HG03521 (cell line): ENCODE measurements at regions not wholly inside any gene's neighbourhood (a gene's known extent, or its start where the extent isn't known, plus 50 kb on each side); places are given as distances from the start of the nearest gene placed in this dataset.
"Not testable (repeated sequence)": the region's sequence is repeated elsewhere in the genome, so short reads cannot be mapped to it uniquely, and the experiment has no call there.

ENCODE experiments used
- ATAC-seq: cut with Tn5 transposase; IDR thresholded peaks from one replicate; pipeline ENCODE4 v1.9.1; 2021; ENCODE audit warnings: mild to moderate bottlenecking, moderate library complexity; ENCODE audit not compliant: unreplicated experiment

- no peak for ATAC-seq
These were observed 191.3 kb upstream of the NREP start for GRCh38 chr5:111948092-111948841.

DNA sequence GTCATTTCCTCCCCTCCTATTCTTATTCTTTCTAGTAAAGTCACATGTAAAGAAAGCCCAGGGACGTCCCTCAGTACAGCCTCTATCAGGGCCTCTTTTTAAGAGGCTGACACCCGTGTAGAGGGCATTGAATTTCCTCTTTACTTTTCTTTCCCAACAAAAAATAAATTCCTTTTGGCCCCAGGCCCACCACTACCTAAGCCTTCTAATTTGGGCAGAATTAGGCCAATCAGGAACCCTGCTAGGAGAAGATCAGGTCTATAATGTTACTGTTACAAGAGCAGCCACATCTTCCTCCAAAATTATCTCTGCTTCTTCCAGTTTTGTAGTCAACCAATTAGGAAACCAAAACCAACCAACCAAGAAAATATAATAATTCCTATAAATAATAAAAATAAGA lies 189.6 kb upstream of the NREP start:
- no peak for ATAC-seq

GRCh38 chr5:111945535-111945934 lies 188.5 kb upstream of the NREP start:
- ATAC-seq, result no peak

DNA sequence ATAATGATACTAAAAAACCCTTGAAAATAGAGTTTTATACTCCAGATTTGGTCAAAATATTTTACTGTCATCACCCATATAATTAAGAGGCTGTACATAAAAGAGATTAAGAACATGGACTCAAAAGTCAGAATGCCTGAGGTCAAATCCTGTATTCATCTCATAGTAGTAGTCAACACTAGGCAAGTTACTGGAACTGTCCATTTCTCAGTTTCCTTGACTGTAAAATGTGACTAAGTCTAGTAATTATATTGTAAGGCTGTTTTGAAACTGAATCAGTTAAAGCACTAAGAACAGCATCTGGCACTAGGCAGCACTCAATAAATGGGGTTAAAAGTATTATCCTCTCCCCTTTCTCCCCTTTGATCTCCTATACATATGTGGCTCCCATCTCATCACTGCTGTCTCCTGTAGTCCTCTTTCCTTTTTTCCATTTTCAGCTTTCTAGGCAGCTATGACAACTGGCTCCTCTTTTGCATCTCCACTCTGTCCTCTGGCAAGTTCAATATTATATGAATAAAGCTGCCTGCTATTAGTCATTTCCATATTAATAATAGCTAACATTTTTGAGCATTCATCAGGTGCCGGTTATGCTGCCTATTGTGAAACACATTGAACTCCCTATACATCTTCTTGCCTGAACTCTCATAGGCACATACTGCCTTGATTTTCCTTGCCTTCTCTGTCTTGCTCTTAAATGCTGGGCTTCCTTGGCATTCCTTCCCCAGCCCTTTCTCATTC lies 185.8 kb upstream of the NREP start:
- ATAC-seq, result no peak

DNA sequence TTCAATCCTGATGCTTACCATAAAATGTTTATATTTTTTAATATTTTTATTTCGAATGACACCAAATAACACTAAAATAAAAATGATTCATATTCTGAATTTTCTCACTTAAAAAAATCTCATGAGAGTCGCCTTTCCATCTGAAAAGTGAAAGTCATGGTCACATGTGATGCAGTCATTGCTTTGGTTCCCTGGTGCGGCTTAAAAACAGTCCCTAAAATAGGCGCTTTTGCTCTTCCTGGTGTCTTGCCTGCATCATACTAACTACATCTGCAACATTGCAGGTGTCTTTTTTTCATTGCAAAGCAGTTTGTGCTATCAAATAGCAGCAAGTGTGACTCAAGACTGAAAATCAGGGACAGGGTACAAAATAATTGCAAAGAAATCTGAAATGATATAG lies 185.2 kb upstream of the NREP start:
- no peak for ATAC-seq

- no peak for ATAC-seq
These were observed 180.1 kb upstream of the NREP start for GRCh38 chr5:111937094-111937493.

GRCh38 chr5:111935835-111936234 lies 178.8 kb upstream of the NREP start:
- ATAC-seq, result no peak

GRCh38 chr5:111935009-111935408 lies 178.0 kb upstream of the NREP start:
- ATAC-seq, result no peak

DNA sequence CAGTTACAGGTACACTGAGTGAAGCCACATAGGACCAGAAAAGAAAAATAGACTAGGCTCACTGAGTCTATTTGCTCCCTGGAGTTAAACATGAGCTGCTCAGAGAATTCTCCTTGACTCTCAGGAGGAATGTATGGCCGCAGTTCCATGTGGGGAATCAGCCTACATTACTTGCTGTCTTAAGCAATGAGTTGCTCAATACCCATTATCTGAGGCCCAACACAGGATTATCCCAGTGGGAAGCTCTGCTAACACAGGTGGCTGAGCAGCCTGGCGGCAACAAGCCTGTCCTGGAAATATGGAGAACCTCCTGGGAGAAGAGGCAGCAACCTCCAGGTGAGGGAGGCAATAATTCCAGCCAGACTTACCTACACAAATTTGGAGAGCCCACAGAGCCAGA lies 177.5 kb upstream of the NREP start:
- no peak for ATAC-seq

- ATAC-seq, result no peak
These were observed 176.1 kb upstream of the NREP start for GRCh38 chr5:111933086-111933485.

GRCh38 chr5:111932628-111933027 lies 175.6 kb upstream of the NREP start:
- no peak for ATAC-seq

DNA sequence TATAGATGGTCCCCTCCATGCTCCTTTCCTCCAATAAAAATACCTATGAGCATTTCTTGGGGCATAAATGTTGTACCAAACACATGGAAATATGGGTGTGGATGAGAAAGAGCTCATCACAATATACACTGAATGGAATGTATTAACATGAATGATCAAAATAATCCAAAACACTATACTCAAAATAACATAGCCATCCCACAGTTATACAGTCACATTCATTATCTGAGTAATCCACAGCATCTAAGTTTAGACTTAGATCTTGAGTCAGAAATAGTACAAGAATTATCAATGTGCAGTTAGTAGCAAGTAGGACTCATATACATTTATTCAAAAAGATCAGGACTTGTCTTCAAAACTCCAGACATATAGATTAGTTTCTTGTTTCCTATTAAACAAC lies 175.2 kb upstream of the NREP start:
- no peak for ATAC-seq

- ATAC-seq, result no peak
These were observed 174.7 kb upstream of the NREP start for GRCh38 chr5:111931655-111932054.

DNA sequence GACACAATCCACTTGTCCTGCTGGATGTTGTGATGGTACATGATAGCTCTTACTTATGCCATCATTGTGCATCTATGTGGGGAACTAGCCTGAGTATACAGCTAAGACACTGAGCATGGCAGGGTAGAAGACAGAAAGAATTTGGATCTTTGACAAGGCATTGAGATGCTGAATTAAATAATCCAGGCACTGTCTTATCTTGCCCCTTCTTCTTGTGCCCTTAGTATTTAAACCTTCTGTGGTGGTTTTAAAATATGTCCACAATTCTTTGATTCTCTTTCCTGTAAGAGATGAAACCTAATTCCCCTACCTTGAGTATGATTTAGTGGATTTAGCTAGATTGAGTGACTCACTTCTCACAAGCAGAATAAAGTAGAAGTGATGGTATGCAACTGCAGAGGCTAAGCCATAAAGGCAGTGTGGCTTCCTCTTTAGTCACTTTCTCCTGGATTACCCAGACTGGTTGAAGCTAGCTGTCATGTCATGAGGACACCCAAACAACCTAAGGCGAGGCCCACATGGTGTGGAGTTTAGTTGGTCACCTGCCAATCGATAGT lies 174.0 kb upstream of the NREP start:
- no peak for ATAC-seq

- ATAC-seq, result no peak
These were observed 173.5 kb upstream of the NREP start for GRCh38 chr5:111930449-111930848.

DNA sequence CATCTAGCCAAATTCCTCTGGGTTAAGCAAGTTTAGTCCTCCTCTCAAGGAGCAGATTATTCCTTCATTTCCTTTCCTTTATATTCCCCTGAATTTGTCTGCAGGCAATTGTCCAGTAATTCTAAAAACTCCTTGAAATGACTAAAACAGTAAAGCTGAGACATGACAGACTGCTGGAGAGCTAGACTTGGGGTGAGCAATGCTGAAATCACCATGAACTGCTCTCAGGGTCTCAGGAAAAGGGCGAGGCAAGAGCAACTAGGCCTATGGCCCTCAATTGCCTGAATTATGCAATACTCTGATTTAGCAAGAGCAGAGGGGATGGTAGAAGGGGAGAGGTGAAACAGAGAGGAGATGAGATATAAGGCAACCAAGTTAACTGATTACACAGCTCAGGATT lies 172.9 kb upstream of the NREP start:
- no peak for ATAC-seq

DNA sequence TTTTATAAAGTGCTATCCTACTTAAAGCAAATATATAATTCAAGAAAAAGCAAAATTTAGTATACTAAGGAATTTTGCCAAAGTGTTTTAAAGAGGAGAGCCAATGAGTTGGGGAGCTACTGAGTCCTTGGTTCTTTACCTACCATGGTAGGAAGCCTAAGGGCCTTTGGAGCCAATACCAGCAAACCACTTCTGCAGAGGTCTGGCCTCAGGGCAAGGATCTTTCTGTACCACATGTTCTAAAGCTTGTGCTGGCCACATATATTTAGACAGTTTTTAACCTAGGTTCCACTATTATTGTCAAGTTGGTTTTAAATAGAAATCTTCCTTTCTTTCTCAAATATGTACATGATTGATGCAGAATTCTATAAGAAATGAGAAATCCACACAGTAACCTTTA lies 172.3 kb upstream of the NREP start:
- ATAC-seq, result no peak

DNA sequence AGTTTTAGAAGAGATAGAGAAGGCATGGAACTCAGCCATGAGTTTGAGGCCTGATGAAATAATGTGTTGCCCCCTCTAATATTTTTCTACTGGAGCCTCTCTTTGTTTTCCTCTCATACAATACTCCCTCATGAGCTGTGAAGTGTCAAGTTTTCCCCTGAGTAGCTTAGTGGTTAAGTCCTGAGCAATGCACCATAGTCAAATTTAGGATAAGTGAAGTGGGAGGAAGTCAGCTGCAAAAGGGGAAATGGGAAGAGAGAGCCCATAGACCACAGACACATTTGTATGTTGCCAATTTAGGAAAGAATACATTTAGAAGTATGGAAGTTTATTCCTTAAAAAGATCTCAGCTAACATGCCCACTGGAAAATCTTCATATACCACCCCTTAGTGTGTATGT lies 171.5 kb upstream of the NREP start:
- ATAC-seq, result no peak

- ATAC-seq, result no peak
These were observed 170.2 kb upstream of the NREP start for GRCh38 chr5:111927191-111927590.

DNA sequence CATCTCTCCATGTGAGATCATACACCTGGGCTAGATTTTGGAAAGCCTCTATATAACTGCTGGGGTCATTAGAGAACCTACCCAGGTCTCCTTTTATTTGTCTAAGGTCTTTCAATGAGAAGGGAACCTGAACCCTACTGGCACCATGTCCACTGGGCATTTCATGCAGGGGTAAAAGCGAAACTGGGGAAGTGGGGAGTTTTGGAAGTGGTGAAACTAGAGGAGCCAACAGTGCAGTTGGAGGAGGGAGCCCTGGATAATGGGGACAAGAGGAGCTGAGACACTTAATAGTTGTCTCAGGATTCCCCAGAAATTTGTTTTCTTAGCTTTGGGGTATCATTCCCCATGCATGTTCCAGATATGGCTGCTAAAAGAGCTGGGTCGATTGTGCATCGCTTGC lies 169.0 kb upstream of the NREP start:
- no peak for ATAC-seq

GRCh38 chr5:111922344-111922743 lies 165.3 kb upstream of the NREP start:
- ATAC-seq, result no peak

DNA sequence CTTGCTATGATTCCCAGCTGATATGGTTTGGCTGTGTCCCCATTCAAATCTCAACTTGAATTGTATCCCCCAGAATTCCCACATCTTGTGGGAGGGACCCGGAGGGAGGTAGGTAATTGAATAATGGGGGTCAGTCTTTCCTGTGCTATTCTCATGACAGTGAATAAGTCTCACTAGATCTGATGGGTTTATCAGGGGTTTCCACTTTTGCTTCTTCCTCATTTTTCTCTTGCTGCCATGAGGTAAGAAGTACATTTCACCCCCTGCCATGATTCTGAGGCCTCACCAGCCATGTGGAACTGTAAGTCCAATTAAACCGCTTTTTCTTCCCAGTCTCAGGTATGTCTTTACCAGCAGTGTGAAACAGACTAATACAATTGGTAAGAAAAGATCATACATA lies 164.7 kb upstream of the NREP start:
- not testable (repeated sequence) for ATAC-seq
